ENCODE measurements at regions not wholly inside any gene's neighbourhood (a gene's known extent, or its start where the extent isn't known, plus 50 kb on each side); places are given as distances from the start of the nearest gene placed in this dataset.

- Histone ChIP-seq H2AFZ (ENCODE audit: low read length) (no peak overlapping the region), H3K4me2 (ENCODE audit: low read length) (no peak overlapping the region), H3K79me2 (ENCODE audit: insufficient read depth, low read length) (no peaks in the 10 kb centered on the region), H3K9ac (ENCODE audit: low read length) (no peak overlapping the region), H3K4me3 (ENCODE audit: low read depth, low read length, poor library complexity, severe bottlenecking) (no peak overlapping the region), H4K20me1 (ENCODE audit: insufficient read depth, low read length) (no peaks in the 10 kb centered on the region), H3F3A (ENCODE audit: insufficient read depth, low read length) (no peaks in the 10 kb centered on the region), H3K27ac (ENCODE audit: low read depth, low read length, poor library complexity, severe bottlenecking) (no peak overlapping the region), H3K36me3 (ENCODE audit: insufficient read depth, low read length) (no peaks in the 10 kb centered on the region), H3K9me3 (ENCODE audit: low read length) (no peaks in the 10 kb centered on the region), H3K27me3 (ENCODE audit: insufficient read depth, low read length) (no peaks in the 10 kb centered on the region), H3K4me1 (ENCODE audit: insufficient read depth, low read length, severe bottlenecking) (no peaks in the 10 kb centered on the region), H3K9me2 (ENCODE audit: low read depth, low read length) (no peaks in the 10 kb centered on the region)
- no peak for TF ChIP-seq CTCF (IDR thresholded peaks at IDR 0.05; ENCODE audit: low read length)
- TF ChIP-seq EZH2 (IDR thresholded peaks at IDR 0.05; ENCODE audit: borderline replicate concordance, low read length), result no peak
These were observed 125.8 kb downstream of the RAB11FIP2 start for GRCh38 chr10:117920956-117921355.

GRCh38 chr10:117921421-117921820 lies 125.3 kb downstream of the RAB11FIP2 start:
- Histone ChIP-seq H3F3A (ENCODE audit: insufficient read depth, low read length) (no peaks in the 10 kb centered on the region), H3K36me3 (ENCODE audit: insufficient read depth, low read length) (no peaks in the 10 kb centered on the region), H3K9me2 (ENCODE audit: low read depth, low read length) (no peaks in the 10 kb centered on the region), H4K20me1 (ENCODE audit: insufficient read depth, low read length) (no peaks in the 10 kb centered on the region), H3K27ac (ENCODE audit: low read depth, low read length, poor library complexity, severe bottlenecking) (no peak overlapping the region), H3K4me3 (ENCODE audit: low read depth, low read length, poor library complexity, severe bottlenecking) (no peak overlapping the region), H3K9ac (ENCODE audit: low read length) (no peak overlapping the region), H3K4me2 (ENCODE audit: low read length) (no peak overlapping the region), H3K9me3 (ENCODE audit: low read length) (no peaks in the 10 kb centered on the region), H3K27me3 (ENCODE audit: insufficient read depth, low read length) (no peaks in the 10 kb centered on the region), H3K4me1 (ENCODE audit: insufficient read depth, low read length, severe bottlenecking) (no peaks in the 10 kb centered on the region), H2AFZ (ENCODE audit: low read length) (no peak overlapping the region), H3K79me2 (ENCODE audit: insufficient read depth, low read length) (no peaks in the 10 kb centered on the region)
- TF ChIP-seq EZH2 (IDR thresholded peaks at IDR 0.05; ENCODE audit: borderline replicate concordance, low read length) (no peak), CTCF (IDR thresholded peaks at IDR 0.05; ENCODE audit: low read length) (no peak)

- Histone ChIP-seq H3K9ac (ENCODE audit: low read length) (no peak overlapping the region), H4K20me1 (ENCODE audit: insufficient read depth, low read length) (no peaks in the 10 kb centered on the region), H3K4me2 (ENCODE audit: low read length) (no peak overlapping the region), H3K9me2 (ENCODE audit: low read depth, low read length) (no peaks in the 10 kb centered on the region), H3K9me3 (ENCODE audit: low read length) (no peaks in the 10 kb centered on the region), H3K36me3 (ENCODE audit: insufficient read depth, low read length) (no peaks in the 10 kb centered on the region), H3K27me3 (ENCODE audit: insufficient read depth, low read length) (no peaks in the 10 kb centered on the region), H3K4me3 (ENCODE audit: low read depth, low read length, poor library complexity, severe bottlenecking) (no peak overlapping the region), H3K79me2 (ENCODE audit: insufficient read depth, low read length) (no peaks in the 10 kb centered on the region), H2AFZ (ENCODE audit: low read length) (no peak overlapping the region), H3F3A (ENCODE audit: insufficient read depth, low read length) (no peaks in the 10 kb centered on the region), H3K4me1 (ENCODE audit: insufficient read depth, low read length, severe bottlenecking) (no peaks in the 10 kb centered on the region), H3K27ac (ENCODE audit: low read depth, low read length, poor library complexity, severe bottlenecking) (no peak overlapping the region)
- TF ChIP-seq CTCF (IDR thresholded peaks at IDR 0.05; ENCODE audit: low read length), result no peak
- no peak for TF ChIP-seq EZH2 (IDR thresholded peaks at IDR 0.05; ENCODE audit: borderline replicate concordance, low read length)
These were observed 121.9 kb downstream of the RAB11FIP2 start for GRCh38 chr10:117924820-117925219.

Measured in OCI-LY1 (cell line).